Spleen (tissue), 11 donors: ENCODE measurements at regions not wholly inside any gene's neighbourhood (a gene's known extent, or its start where the extent isn't known, plus 50 kb on each side); places are given as distances from the start of the nearest gene placed in this dataset.

Experiments used
- DNase-seq: peaks from one replicate; pipeline ENCODE4 v3.0.0-alpha.2; 2020
- H3K27ac ChIP-seq, 8 donors: fragments of 200-600 bp; sonication (generic) in 7 of 8; 1 replicate in 4 of 8; 2 replicates in 4 of 8; pipeline versions ENCODE4 v1.5.0 to v1.8.0; 2016 to 2021; ENCODE audit warnings: inconsistent platforms in 4 of 8, mild to moderate bottlenecking in 4 of 8, moderate library complexity in 1 of 8
- H3K27me3 ChIP-seq, 7 donors: fragments of 200-600 bp; sonication (generic) in 6 of 7; replicated peaks in 1 of 7; 1 replicate in 4 of 7; 2 replicates in 3 of 7; pipeline versions ENCODE4 v1.5.0 to v1.8.0; 2016 to 2021; ENCODE audit warnings: inconsistent platforms in 3 of 7, mild to moderate bottlenecking in 1 of 7
- H3K36me3 ChIP-seq, 6 donors: fragments of 200-600 bp; sonication (generic) in 5 of 6; 1 replicate in 4 of 6; 2 replicates in 2 of 6; pipeline versions ENCODE4 v1.5.0 to v1.8.0; 2016 to 2021; ENCODE audit warnings: inconsistent platforms in 2 of 6
- H3K4me1 ChIP-seq, 6 donors: fragments of 200-600 bp; sonication (generic) in 5 of 6; 1 replicate in 3 of 6; 2 replicates in 3 of 6; pipeline versions ENCODE4 v1.5.0 to v1.8.0; 2016 to 2021; ENCODE audit warnings: inconsistent platforms in 3 of 6
- H3K4me3 ChIP-seq, 8 donors: fragments of 200-600 bp; sonication (generic) in 7 of 8; 1 replicate in 4 of 8; 2 replicates in 4 of 8; pipeline versions ENCODE4 v1.5.0 to v1.8.0; 2016 to 2021; ENCODE audit warnings: inconsistent platforms in 4 of 8, mild to moderate bottlenecking in 4 of 8, moderate library complexity in 2 of 8
- H3K9me3 ChIP-seq, 8 donors: fragments of 200-600 bp; sonication (generic) in 7 of 8; 1 replicate in 4 of 8; 2 replicates in 4 of 8; pipeline versions ENCODE4 v1.5.0 to v1.8.0; 2016 to 2021; ENCODE audit warnings: inconsistent platforms in 4 of 8
- POLR2A ChIP-seq, 3 donors: fragments of 450-650 bp; IDR thresholded peaks; one replicate each; pipeline ENCODE4 v1.5.1; 2017; ENCODE audit warnings: antibody characterized with exemption in 3 of 3, mild to moderate bottlenecking in 1 of 3
- POLR2AphosphoS5 ChIP-seq, 3 donors: sonication (generic); formaldehyde crosslinking; IDR thresholded peaks; one replicate each; pipeline ENCODE4 v1.5.1; 2017; ENCODE audit warnings: antibody characterized with exemption in 3 of 3
- WGBS, 5 donors: extraction: QIAGEN DNeasy Blood & Tissue Kit in 3 of 5; methylation state at CpG; one replicate each; pipeline versions ENCODE4 v1.1.5 to v1.1.7; 2013 to 2018; 5-methylcytosine and 5-hydroxymethylcytosine counted together
- intact Hi-C: fragments of 100-400 bp; cut with DNase I; formaldehyde crosslinking; loops from one replicate; pipeline ENCODE4 v1.15.0; 2023; ENCODE audit warnings: low total_unique reads
- TF ChIP-seq, protein P1 (sequence below), 11 experiments: fragments of 200-600 bp in 7 of 11; fragments of 450-650 bp in 4 of 11; sonication (generic) in 4 of 11; IDR thresholded peaks in 8 of 11; conservative IDR thresholded peaks in 3 of 11; 1 replicate in 7 of 11; 2 replicates in 4 of 11; pipeline versions ENCODE4 v1.4.0 to v1.8.0; 2016 to 2021; ENCODE audit warnings: antibody characterized with exemption in 11 of 11, inconsistent platforms in 4 of 11, mild to moderate bottlenecking in 1 of 11
- donor health status: healthy with polysubstance abuse.
- donor health status: DM: no; HTN: no; CAD: no; lungs with moderate emphysema.
- donor health status: DM: no; HTN: no; CAD: no.
- donor health status: Bipolar disorder and iron deficiency.
- donor health status: healthy.
- donor health status: DM: no; HTN: no; CAD: no.
- donor health status: DM: yes; HTN: yes; CAD: no.

- Histone ChIP-seq H3K4me3 (no peak overlapping the region), H3K9me3 (no peaks in the 10 kb centered on the region), H3K27ac (no peak overlapping the region), H3K27me3 (no peaks in the 10 kb centered on the region), H3K4me1 (no peaks in the 10 kb centered on the region), H3K36me3 (no peaks in the 10 kb centered on the region)
- 84 to 91% (median 88%) methylated on average over 1 of the region's 1 CpG for WGBS, 5 donors
- TF ChIP-seq, protein P1, sequence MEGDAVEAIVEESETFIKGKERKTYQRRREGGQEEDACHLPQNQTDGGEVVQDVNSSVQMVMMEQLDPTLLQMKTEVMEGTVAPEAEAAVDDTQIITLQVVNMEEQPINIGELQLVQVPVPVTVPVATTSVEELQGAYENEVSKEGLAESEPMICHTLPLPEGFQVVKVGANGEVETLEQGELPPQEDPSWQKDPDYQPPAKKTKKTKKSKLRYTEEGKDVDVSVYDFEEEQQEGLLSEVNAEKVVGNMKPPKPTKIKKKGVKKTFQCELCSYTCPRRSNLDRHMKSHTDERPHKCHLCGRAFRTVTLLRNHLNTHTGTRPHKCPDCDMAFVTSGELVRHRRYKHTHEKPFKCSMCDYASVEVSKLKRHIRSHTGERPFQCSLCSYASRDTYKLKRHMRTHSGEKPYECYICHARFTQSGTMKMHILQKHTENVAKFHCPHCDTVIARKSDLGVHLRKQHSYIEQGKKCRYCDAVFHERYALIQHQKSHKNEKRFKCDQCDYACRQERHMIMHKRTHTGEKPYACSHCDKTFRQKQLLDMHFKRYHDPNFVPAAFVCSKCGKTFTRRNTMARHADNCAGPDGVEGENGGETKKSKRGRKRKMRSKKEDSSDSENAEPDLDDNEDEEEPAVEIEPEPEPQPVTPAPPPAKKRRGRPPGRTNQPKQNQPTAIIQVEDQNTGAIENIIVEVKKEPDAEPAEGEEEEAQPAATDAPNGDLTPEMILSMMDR (IDR thresholded peaks at IDR 0.05 in 8 of 11, conservative IDR thresholded peaks at IDR 0.05 in 3 of 11): no peak
- no peak for TF ChIP-seq POLR2AphosphoS5 (IDR thresholded peaks at IDR 0.05)
- no peak for TF ChIP-seq POLR2A (IDR thresholded peaks at IDR 0.05)
- no peak for DNase-seq
- intact Hi-C loops: no loop called here
These were observed 89.5 kb upstream of the HEY2 start for GRCh38 chr6:125659887-125660286.

GRCh38 chr6:125662296-125662695 is 87.1 kb upstream of the HEY2 start:
- Histone ChIP-seq H3K27ac (no peak overlapping the region), H3K36me3 (no peaks in the 10 kb centered on the region), H3K27me3 (no peaks in the 10 kb centered on the region), H3K9me3 (no peaks in the 10 kb centered on the region), H3K4me3 (no peak overlapping the region), H3K4me1 (no peaks in the 10 kb centered on the region)
- intact Hi-C loops: no loop called here
- no peak for TF ChIP-seq POLR2AphosphoS5 (IDR thresholded peaks at IDR 0.05)
- no peak for TF ChIP-seq POLR2A (IDR thresholded peaks at IDR 0.05)
- TF ChIP-seq, protein P1 (IDR thresholded peaks at IDR 0.05 in 8 of 11, conservative IDR thresholded peaks at IDR 0.05 in 3 of 11): no peak
- WGBS, 5 donors: 77 to 90% (median 89%) methylated on average over 4 of the region's 4 CpGs
- no peak for DNase-seq

DNA sequence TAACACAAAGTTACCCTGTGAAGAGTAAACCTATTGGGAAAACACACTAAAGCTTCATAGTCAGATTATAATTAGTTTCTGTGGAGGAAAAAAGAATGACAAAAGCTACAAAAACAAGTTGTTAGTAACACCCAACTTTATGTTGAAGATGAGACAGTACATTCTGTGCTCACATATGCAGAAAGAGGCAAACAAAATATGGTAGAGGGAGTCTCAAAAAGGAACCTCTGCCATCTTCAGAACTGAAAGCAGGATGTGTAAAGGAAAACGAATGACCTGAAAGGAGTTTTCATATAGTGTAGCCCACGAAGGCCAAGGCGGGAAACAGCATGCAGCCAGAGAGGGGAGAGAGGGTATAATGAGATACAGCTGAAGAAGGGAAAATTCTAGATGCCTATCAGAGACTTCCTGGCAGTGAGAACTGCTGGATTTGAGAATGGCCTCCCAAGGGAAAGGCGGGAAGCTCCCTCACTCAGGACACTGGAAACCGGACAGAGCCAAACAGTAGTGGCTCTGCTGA is 84.1 kb upstream of the HEY2 start:
- no peak overlapping the region for H3K27ac ChIP-seq
- DNase-seq: no peak
- TF ChIP-seq, protein P1 (IDR thresholded peaks at IDR 0.05 in 8 of 11, conservative IDR thresholded peaks at IDR 0.05 in 3 of 11): no peak
- TF ChIP-seq POLR2A (IDR thresholded peaks at IDR 0.05): no peak
- TF ChIP-seq POLR2AphosphoS5 (IDR thresholded peaks at IDR 0.05): no peak
- intact Hi-C loops: no loop called here
- H3K4me3 ChIP-seq: no peak overlapping the region
- peaks cover 0 to 2% (median 0%) of the 10 kb centered on the region in 7 donors for H3K27me3 ChIP-seq
- H3K36me3 ChIP-seq: no peaks in the 10 kb centered on the region
- H3K9me3 ChIP-seq: no peaks in the 10 kb centered on the region
- no peaks in the 10 kb centered on the region for H3K4me1 ChIP-seq
- WGBS, 5 donors: 59 to 80% (median 76%) methylated on average over 5 of the region's 5 CpGs

- intact Hi-C loops: no loop called here
- no peaks in the 10 kb centered on the region for H3K36me3 ChIP-seq
- WGBS, 5 donors: 91 to 96% (median 93%) methylated on average over 6 of the region's 6 CpGs
- DNase-seq: no peak
- no peak for TF ChIP-seq POLR2A (IDR thresholded peaks at IDR 0.05)
- TF ChIP-seq, protein P1 (IDR thresholded peaks at IDR 0.05 in 8 of 11, conservative IDR thresholded peaks at IDR 0.05 in 3 of 11): no peak
- TF ChIP-seq POLR2AphosphoS5 (IDR thresholded peaks at IDR 0.05): no peak
- H3K4me3 ChIP-seq: no peak overlapping the region
- H3K27me3 ChIP-seq: peaks cover 0 to 10% (median 0%) of the 10 kb centered on the region in 7 donors
- no peaks in the 10 kb centered on the region for H3K9me3 ChIP-seq
- H3K27ac ChIP-seq: no peak overlapping the region
- no peaks in the 10 kb centered on the region for H3K4me1 ChIP-seq
These were observed 82.1 kb upstream of the HEY2 start for GRCh38 chr6:125667326-125667725.
